RCC 7860 (cell line): ENCODE measurements at regions not wholly inside any gene's neighbourhood (a gene's known extent, or its start where the extent isn't known, plus 50 kb on each side); places are given as distances from the start of the nearest gene placed in this dataset.

Experiments
- DNase-seq: peaks from one replicate; pipeline ENCODE4 v3.0.0-alpha.2; 2015; ENCODE audit warnings: low spot score
- FAIRE-seq: peaks from 2 replicates; lab custom pipeline; 2012; peaks lifted over from hg19 to GRCh38; lab: Jason Lieb, UNC

DNA sequence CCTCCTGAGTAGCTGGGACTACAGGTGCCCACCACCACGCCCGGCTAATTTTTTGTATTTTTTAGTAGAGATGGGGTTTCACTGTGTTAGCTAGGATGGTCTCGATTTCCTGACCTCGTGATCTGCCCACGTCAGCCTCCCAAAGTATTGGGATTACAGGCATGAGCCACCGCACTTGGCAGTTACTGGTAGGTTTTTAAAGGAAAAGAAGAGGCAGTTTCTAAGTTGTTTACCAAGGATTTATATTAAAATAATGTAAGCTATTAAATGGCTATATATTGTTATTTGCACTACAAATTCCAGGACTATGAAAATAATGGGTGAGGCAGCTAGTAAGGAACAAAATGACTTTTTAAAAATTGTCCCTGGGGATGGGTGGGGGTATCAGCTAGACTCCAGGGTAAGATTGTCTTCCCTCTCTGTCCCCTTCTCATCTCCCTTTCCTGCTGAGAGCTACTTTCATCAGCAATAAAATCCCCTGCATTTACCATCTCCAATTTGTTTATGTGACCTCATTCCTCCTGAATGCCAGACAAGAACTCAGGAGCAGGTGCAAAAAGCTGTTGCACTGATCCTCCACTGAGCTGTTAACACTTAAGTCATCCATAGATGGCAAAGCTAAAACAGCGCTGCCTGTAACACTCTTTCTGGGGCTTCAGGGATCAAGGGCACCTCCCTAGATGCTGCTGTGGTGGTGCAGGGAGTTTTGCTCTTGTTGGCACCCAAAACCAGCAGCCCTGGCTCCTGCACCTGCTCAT is 165.2 kb downstream of the ZPLD1 start:
- no peak for FAIRE-seq
- DNase-seq, result no peak

DNA sequence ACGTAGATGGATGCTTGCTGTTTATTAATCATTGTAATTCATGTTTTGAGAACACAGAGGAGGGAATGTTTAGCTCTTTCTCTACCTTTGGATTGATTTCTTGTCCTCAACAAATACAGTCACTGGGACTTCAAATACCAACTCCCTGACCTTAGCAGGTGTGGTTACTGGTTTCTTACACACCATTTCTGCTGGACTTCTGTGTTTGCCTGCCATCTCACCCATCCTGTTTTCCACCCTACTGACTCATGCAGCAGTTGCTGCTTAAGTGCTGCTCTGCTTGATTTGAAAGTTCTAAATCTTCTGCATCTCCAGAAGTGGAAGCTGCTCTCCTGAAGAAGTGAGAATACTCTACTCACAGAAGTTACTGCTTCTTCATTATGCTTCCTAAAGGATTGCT is 170.3 kb downstream of the ZPLD1 start:
- no peak for FAIRE-seq
- no peak for DNase-seq

DNA sequence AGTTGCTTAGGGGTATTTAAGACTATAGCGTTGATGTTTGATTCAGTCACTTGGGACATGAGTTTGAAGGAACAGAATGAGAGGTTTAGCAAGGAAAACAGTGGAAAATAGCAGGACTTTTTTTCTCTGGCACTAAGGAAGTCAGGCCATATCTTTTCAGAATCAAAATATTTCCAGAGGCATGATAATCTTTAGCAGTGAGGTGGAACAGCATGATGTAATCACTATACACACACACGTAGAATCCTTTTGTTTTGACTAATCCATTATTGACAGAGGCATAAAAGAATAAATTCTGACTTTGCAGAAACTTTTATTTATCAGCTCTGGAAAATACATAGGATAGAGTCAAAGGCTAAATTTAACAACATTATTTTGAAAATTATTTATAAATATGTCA is 174.1 kb downstream of the ZPLD1 start:
- FAIRE-seq (no peak), DNase-seq (no peak)

DNA sequence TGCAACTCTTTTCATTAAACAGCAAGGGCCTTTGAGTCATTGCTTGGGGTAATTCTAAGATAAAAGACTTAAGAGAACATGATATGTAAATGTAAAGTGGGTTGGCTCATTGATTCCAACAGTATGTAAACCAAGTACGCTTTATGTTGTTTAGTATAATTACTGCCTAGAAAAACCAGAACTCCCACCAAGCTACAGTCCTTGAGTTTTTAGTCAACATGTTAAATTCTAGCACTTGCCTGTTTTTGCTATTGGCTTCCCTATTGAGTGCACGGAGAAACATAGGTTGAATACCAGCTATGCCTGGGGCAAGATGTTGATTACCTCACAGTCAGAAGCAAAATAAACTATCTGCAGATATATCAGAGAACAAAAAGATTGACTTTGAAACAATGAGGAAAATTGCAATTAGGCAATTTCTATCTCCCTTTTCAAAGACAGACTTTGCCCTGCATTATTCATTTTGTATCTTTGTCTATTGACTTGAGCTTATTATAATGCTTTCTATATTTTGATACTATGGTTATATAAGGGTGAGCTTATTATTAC is 179.3 kb downstream of the ZPLD1 start:
- FAIRE-seq (no peak), DNase-seq (no peak)

DNA sequence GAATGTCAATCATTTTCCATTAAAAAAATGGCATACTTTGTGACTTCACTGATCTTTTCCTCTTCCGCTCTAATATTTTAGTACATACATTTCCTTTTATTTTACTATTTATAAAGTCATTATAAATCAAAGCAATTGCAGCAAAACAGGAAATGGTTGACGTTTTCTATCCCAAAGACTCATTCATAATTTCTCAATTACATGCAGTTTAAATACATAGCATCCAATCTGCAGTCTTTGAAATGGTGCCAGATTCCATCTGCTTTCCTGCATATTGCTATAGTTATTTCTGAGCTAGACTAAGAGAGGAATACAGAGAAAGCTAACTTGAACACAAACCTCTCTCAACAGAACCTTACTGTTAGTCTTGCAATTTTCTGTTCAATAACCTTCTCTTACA is 179.8 kb downstream of the ZPLD1 start:
- FAIRE-seq, result no peak
- DNase-seq, result no peak

DNA sequence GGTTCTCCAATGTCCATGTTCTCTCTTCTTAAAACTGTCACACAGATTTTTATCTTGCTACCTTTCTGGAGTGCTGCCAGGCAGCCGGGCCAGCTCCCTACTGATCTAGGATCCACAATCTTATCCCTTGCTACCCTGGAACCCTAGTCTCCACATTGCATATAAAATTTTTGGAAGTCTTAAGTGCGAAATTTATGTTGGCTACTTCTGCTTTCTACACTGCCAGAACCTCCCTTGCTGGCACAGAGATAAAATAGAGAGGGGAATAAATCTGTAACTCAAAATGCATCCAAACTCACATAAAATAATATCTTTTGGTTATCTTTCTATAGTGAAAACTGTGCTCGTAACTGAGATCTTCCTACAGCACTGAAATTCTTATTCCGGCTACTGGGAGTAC is 182.6 kb downstream of the ZPLD1 start:
- DNase-seq, result no peak
- FAIRE-seq, result no peak

DNA sequence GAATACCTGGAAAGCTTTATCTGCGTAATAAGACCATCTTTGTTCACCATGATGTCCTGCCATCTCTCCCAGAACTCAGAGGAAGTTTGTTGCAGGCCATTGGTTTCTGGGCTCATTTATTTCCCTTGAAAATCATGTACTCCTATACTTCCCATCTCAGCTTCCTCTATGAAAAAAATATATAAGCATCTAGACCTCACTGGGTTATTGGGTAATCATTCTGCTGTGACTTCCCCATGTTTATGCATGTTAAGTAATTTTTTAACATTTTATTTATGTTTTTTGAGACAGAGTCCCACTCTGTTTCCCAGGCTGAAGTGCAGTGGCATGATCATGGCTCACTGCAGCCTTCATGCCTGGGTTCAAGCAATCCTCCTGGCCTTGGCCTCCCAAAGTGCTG is 184.5 kb downstream of the ZPLD1 start:
- DNase-seq, result no peak
- no peak for FAIRE-seq

DNA sequence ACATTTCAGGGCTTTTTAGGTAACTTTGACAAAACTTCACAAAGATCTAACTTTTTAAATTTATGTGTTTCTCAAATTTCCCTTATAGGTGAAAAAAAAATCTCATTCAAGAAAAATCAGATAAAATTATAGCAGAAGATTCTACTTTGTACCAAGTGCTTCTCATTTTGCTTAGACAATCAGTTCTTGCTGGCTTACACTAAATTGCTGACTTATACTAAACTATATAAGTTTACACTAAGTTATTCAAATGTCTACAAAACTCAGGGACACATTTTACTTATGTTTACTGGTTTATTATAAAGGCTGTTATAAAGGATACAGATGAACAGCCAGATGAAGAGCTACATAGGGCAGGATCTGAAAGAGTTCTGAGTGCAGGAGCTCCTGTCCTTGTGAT is 195.1 kb downstream of the ZPLD1 start:
- DNase-seq (no peak), FAIRE-seq (no peak)

DNA sequence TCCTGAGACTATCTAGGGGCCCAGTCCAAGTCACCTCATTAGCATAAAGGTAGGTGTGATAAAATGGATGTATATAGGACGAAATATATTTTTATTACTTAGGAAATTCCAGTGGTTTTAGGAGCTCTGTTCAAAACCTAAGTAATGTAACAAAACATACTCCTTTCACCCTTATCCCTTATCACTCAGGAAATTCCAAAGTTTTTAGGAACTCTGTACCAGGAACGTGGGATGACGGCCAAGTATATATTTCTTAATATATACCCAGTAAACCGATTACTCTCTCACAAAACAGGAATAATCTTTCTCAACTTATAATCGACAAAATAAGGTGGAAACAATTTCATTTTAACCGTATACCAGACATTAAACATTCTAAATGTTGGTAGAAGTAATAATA is 195.7 kb downstream of the ZPLD1 start:
- FAIRE-seq, result no peak
- DNase-seq, result no peak

DNA sequence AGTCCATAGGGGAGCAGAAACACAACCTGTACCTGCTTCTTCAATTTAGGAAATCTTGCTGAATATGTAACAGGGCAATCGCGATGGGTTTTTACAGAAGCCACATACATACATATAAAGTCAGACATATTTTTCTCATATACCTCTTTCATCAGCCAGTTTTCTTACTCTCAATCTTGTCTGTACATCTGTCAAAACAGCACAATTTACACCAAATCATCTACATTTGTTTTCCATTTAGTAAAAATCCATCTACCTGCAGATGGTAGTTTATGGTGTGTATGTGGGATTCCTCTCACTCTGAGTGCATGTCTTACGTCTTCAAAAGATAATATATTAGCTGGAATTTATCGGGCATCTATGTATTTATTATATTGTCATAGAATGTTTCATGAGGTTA is 208.7 kb downstream of the ZPLD1 start:
- FAIRE-seq (no peak), DNase-seq (no peak)

DNA sequence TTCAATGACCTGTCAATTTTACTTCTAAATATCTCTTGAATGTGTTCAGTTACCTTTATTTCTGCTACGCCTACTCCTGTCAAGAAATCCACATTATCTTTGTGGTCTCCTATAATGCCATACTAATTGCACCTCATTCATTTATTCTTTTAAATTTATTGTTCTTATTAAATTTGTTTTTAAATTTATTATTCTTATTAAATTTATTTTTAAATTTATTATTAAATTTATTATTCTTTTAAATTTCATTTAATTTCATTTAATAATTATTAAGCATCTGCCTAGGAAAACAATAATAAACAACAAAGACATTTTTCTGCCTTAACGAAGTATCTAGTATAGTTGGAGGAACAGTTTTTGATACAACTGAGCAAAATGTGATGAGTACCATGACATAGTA is 211.7 kb downstream of the ZPLD1 start:
- DNase-seq (no peak), FAIRE-seq (peak; percentile 55)

DNA sequence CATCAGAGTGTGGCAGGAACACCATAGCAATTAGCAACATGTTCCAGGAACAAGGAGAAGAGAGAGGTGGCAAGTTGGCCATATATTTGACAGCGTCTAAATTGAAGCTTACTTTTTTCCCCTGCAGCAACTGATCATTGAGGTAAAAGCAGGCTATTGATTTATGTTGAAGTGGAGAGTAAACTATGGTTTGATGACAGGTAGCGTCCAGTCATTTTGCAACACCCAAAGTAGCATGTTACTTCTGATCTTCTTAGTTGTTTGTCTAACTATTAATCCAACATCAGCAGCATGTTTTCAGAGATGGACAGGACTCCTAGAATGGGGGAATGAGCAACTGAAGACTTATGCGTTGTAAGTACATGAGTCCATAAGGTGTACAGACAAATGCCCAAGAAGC is 225.8 kb downstream of the ZPLD1 start:
- no peak for FAIRE-seq
- no peak for DNase-seq

DNA sequence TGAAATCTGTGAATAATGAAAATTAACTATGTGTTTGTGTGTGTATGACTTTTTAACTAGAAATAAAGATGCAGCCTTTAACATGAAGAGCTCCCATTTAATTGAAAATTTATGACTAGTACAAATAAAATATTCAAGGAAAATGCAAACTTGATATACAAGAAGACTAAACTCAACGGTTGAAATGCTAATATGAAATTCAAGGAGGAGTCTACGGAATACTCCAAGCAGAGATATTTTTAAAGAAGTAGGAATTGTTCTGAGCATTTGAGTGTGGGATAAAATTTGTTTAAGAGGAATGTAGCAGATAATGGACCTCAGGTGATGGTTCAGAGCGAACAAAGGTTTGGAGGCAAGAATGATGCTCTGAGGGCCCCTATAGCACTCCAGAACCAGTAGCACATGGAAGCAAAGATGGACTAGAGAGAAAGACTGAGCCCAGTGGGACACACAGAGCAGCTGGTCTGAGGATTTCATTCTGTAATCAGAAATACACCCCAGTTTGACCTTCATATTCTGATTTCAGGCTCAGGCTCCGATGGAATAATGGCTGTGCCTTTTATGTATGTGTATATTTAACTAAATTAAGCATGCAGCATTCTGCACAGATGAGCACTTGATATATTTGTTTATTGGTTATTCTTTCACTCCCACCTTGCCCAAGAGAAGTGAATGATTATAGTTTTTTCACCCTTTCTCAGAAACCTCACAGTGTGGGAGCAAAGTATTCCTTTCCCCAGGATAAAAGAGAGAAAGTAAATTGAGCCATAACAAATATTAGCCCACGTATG is 227.1 kb downstream of the ZPLD1 start:
- no peak for FAIRE-seq
- no peak for DNase-seq

DNA sequence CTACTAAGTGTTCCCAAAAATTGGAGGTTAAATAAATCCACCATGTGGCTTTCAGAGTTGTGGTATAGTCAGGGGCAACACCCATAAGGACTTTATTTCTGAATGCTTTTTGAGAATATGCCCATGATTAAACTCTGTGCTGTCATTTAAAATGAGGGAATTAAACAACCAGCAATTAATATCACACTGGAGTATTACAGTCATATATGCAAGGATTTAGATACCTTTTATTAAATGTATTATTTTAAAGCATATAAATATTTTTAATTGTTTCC is 227.6 kb downstream of the ZPLD1 start:
- no peak for FAIRE-seq

DNA sequence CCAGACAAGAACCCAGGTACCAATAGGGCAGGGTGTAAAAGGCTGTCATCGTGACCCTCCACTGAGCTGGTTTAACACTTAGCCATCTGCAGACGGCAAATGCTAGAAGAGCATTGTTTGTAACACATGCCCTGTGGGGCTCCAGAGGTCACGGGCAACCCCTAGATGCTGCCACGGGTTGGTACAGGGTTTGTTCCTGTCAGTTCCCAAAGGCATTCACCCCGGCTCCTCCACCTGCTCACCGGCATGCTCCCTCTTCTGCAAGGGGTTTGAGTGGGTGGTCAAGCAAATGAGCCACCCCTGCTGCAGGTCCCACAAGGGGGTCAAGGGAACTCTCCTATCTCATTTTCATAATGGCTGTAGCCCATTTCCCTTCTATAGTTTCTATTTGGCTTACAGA is 229.3 kb downstream of the ZPLD1 start:
- FAIRE-seq (no peak), DNase-seq (no peak)

More for the DNA sequence above, 227.6 kb downstream of the ZPLD1 start:
- DNase-seq, result no peak

DNA sequence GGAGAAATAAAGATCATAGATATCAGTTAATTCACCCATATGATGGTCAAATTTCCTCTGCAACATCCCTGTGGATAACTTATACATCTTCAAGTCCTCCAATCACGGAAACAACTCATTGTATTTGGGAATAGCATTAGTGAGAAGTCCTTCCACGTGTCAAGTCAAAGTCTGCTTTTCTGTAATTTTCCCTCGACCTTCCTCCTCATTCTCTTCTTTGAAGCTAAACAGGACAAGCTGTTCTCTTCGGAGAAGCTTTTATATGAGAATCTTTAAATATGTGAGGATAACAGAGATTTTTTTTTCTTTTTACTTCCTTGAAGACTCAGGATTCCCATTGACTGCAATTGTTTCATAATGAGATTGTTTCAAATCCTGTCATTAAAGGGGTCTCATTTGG is 230.4 kb downstream of the ZPLD1 start:
- DNase-seq (no peak), FAIRE-seq (no peak)

DNA sequence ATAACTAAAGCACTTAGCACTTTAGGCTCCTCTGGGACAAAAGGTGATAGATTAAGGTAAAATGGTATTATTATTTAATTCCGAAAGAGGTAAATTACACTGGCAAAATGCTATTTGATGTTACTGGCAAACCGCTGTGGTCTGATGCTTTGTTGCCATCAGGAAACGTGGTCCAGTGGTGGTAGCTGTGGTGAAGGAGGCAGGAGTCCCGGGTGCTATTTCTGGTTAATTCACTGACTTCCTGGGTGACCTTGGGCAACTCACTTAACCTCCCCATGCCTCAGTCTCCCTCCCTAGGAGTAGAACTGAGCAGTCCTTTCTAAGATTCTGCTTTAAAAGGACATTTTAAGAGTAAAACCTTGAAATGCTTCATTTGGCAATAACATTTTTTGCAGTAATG is 233.4 kb downstream of the ZPLD1 start:
- FAIRE-seq, result no peak
- no peak for DNase-seq

DNA sequence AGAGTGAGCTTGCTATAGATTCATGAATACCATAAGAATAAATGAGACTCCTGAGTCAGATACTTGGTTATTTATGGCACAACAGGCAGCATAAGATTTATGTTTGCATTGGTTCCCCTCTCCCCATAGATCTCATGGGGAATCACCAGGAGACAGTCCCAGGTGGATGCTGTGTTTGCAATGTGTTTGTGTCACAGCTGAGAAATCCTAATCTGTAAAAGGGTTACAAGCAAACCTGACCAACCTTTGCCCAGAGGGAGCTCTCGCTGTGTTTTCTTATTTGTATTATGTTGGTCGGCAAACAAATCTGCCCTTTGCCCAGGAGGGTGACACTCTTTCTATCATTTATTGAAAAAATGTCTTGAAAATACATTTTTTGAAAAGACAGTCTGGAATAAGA is 236.2 kb downstream of the ZPLD1 start:
- FAIRE-seq, result no peak
- DNase-seq, result no peak

DNA sequence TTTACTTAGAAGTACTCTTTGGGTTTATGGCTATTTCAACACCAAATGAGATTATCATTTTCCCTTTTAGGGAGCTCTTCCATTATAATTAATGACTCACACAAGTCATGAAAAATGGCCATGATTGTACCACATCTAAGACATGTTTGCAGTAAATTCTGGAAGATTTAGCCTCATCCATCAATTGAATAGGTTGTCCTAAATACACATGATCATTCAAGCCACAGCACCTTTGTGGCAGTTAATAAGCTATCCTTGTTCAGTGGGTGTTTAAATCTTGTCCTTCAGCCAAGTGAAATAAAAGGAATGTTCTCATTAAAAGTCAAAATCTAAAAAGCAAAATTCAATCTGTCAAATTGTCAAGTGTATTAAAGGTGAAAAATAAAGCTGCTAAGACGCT is 237.5 kb downstream of the ZPLD1 start:
- no peak for FAIRE-seq
- DNase-seq, result no peak

DNA sequence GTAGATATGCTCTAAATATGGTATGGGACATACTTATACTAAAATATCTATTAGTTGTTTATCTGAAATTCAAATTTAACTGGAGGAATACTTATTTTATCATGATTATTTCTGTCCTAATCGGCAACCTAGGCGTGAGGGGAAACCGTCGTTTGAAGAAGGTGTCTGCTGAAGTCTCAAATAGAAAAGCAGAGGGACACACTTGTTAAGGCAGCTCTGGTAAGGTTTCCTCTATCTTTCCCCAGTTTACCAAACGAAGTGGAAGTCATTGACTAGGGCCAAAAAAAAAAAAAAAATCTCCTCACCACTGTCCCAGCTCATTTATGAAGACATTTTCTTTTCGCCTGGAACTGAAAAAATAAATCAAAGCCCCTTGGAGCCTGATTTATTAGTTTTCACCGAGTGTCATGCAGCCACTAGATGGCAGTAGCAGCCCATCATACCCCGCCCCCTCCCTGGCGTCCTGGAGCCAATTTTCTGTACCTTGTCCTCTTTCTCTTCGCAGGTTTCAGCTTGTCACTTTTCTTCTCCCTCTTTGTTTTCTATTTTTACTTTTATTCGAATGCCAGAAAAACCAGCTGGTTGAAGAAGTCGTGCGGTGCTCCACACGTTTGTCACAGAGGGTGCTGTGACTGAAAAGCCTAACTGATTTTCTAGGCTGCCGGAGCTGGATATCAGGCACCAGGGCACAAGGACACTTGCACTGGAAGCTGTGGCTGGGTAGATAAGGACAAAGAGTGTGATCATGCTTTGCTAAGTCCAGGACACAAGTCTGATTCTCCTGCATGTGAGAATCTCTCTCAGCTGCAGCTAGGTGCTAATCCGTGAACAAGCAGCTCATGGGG is 238.7 kb downstream of the ZPLD1 start:
- peak; percentile 55 for FAIRE-seq
- DNase-seq, result peak; percentile 7

DNA sequence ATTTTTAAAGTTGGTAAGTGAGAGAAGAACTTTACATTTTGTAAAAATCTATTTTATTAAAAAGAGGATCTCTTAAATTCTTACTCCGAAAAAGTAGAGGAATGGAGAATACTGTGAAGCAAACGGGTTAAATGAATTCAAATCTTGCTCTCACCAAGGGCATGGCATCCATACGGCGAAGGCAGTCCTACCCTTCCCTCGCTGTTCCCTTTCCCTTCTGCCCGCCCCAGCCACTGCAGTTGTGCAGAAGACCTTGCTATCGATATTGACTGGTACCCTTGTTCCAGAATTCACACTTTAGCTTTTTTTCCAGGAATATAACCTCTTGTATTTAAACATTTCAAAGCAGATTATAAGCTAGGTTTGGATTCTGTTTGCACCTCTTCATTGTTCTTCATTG is 239.5 kb downstream of the ZPLD1 start:
- no peak for DNase-seq
- FAIRE-seq, result no peak

DNA sequence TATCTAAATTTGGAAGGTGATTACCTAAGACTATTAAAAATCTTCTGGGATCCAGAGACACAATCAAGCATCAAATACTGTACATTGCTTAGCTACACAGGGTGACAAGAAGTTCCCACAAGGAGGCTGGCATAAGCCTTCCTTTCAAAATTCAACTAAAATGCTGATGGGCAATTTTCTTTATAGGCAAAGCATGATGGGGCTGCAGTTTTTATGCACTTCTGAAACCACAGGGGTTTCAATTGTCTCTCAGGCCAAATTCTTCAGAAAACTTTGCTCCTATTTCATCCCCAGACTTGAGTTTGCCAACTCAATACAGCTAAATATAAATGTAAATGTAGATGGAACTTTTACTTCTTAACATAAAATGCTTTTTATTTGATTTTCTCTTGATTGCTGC is 241.6 kb downstream of the ZPLD1 start:
- DNase-seq (no peak), FAIRE-seq (no peak)
